Left lung (tissue), 4 donors: ENCODE measurements at regions not wholly inside any gene's neighbourhood (a gene's known extent, or its start where the extent isn't known, plus 50 kb on each side); places are given as distances from the start of the nearest gene placed in this dataset.
A peak's percentile ranks its signal among the peaks of the same experiment; 100 is the strongest.
"Not testable (repeated sequence)": the region's sequence is repeated elsewhere in the genome, so short reads cannot be mapped to it uniquely, and the experiment has no call there.

Experiments used
- ATAC-seq: fragments of 200-7000 bp; cut with Tn5 transposase; one replicate; pipeline ENCODE4 v1.9.1; 2020; ENCODE audit warnings: moderate library complexity
- DNase-seq, 4 donors: peaks; one replicate each; pipeline ENCODE4 v3.0.0-alpha.2; 2013 to 2020
- H3K27ac ChIP-seq, 2 donors: fragments of 200-600 bp; sonication (generic) in 1 of 2; one replicate each; pipeline versions ENCODE4 v1.5.0 to v1.8.0; 2020 to 2021
- H3K27me3 ChIP-seq, 2 donors: fragments of 200-600 bp; sonication (generic) in 1 of 2; one replicate each; pipeline versions ENCODE4 v1.5.0 to v1.8.0; 2020 to 2021
- H3K36me3 ChIP-seq, 2 donors: fragments of 200-600 bp; sonication (generic) in 1 of 2; one replicate each; pipeline versions ENCODE4 v1.5.0 to v1.8.0; 2020 to 2021
- H3K4me1 ChIP-seq, 2 donors: fragments of 200-600 bp; one replicate each; pipeline ENCODE4 v1.8.0; 2021
- H3K4me3 ChIP-seq, 2 donors: fragments of 200-600 bp; sonication (generic) in 1 of 2; one replicate each; pipeline versions ENCODE4 v1.5.0 to v1.8.0; 2020 to 2021; ENCODE audit warnings: mild to moderate bottlenecking in 1 of 2
- H3K9me3 ChIP-seq, 2 donors: fragments of 200-600 bp; sonication (generic) in 1 of 2; one replicate each; pipeline versions ENCODE4 v1.5.0 to v1.8.0; 2020 to 2021
- intact Hi-C, 2 donors: fragments of 100-400 bp; cut with DNase I; formaldehyde crosslinking; loops; one replicate each; pipeline versions ENCODE4 v1.11.2 to v1.14.2; 2022
- TF ChIP-seq, protein P1 (sequence below), 2 donors: fragments of 200-600 bp; sonication (generic) in 1 of 2; IDR thresholded peaks; one replicate each; pipeline versions ENCODE4 v1.5.0 to v1.8.0; 2021; ENCODE audit warnings: antibody characterized with exemption in 2 of 2
- donor health status: DM: no; HTN: yes; CAD: no.
- donor health status: DM: no; HTN: no; CAD: no.

DNA sequence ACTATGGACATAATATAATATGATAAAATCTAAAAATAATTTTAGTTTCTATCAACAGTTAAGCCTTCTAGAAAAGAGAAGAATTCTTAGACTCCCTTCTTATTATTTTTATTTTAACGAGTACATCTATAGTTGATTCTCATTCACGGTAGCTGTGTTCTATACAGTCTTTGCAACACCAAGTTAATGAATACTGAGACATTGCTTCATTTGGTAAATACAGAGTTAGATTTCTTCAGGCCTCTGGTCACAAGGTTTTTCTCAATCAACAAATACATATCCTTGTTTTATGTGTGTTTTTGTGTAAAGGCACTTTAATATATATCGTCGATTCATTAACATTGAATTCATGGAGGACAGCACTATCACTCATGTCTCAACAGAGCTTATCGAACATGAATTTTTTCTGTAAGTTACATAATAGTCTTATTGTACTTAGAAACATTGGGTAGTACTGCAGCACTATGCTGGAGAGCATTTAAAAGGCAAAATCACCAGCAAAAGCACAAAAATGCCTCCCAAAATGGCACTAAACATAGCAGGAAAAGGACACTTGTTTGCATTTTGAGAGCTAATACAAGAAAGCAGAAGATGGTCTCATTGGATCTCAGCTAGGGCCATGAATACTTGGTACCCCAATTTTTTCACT, 239.0 kb downstream of the FGF10 start:
- ATAC-seq, result no peak

DNA sequence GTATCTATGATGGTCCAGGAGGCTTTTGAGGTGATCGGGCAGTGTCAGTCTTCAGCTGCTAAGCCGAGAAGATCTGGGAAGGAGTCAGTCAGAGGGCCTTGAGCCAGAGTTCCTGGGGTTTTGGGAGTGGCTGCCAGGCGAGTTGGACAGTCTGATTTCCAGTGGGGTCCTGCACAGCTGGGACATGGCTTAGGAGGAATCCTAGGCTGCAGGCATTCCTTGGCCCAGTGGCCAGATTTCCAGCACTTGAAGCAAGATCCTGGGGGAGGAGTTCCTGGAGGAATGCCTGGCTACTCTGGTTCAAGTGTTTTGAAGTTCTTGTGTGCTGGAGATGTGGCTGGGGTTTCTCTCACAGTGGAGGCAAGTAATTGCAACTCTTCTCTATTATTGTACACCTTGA, 271.3 kb downstream of the FGF10 start:
- H3K27me3 ChIP-seq, H3K4me3 ChIP-seq, H3K27ac ChIP-seq, H3K36me3 ChIP-seq, H3K4me1 ChIP-seq, ATAC-seq, intact Hi-C loops: not testable (repeated sequence)
- H3K9me3 ChIP-seq, result peaks cover 0 to 11% of the 10 kb centered on the region in 2 donors
- peak in 1 of 4 donors; percentile 40 for DNase-seq

More for the DNA sequence above, 239.0 kb downstream of the FGF10 start:
- DNase-seq, result no peak
- TF ChIP-seq, protein P1, sequence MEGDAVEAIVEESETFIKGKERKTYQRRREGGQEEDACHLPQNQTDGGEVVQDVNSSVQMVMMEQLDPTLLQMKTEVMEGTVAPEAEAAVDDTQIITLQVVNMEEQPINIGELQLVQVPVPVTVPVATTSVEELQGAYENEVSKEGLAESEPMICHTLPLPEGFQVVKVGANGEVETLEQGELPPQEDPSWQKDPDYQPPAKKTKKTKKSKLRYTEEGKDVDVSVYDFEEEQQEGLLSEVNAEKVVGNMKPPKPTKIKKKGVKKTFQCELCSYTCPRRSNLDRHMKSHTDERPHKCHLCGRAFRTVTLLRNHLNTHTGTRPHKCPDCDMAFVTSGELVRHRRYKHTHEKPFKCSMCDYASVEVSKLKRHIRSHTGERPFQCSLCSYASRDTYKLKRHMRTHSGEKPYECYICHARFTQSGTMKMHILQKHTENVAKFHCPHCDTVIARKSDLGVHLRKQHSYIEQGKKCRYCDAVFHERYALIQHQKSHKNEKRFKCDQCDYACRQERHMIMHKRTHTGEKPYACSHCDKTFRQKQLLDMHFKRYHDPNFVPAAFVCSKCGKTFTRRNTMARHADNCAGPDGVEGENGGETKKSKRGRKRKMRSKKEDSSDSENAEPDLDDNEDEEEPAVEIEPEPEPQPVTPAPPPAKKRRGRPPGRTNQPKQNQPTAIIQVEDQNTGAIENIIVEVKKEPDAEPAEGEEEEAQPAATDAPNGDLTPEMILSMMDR (IDR thresholded peaks at IDR 0.05), result no peak
- peaks cover 0 to 16% of the 10 kb centered on the region in 2 donors for H3K9me3 ChIP-seq
- no peak overlapping the region for H3K4me3 ChIP-seq
- H3K4me1 ChIP-seq, result no peaks in the 10 kb centered on the region
- no peak overlapping the region for H3K27ac ChIP-seq
- no peaks in the 10 kb centered on the region for H3K36me3 ChIP-seq
- intact Hi-C loops, result no loop called here
- no peaks in the 10 kb centered on the region for H3K27me3 ChIP-seq

DNA sequence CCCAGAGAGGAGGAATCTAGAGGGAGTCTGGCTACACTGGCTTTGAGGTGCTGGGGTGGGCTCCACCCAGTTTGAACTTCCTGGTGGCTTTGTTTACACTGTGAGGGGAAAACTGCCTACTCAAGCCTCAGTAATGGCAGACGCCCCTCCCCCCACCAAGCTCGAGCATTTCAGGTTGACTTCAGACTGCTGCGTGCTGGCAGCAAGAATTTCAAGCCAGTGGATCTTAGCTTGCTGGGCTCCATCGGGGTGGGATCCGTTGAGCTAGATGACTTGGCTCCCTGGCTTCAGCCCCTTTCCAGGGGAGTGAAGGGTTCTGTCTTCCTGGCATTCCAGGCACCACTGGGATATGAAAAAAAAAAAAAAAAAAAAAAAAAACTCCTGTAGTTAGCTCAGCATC, 281.0 kb downstream of the FGF10 start:
- intact Hi-C loops, H3K27ac ChIP-seq, H3K36me3 ChIP-seq, H3K27me3 ChIP-seq, H3K4me3 ChIP-seq, ATAC-seq, H3K4me1 ChIP-seq, DNase-seq: not testable (repeated sequence)
- H3K9me3 ChIP-seq, result peaks cover 0 to 49% of the 10 kb centered on the region in 2 donors

DNA sequence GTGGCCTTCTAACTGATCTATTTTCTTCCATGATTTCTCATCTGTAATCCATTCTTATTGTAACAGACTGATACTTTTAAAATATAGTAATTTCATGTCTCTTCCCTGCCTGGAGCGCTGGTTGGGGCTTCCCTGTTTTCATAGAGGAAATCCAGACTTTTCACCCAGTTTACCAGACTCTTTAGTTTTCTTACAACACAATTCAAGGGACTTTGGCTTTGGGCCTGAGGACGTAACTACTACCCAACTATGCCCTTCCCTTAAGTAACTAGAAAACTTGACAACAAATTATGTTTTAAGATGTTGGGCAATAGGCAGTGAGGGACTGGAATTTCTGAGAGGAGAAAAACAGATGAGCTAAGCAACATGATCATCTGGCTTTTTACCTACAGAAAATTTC, 289.6 kb downstream of the FGF10 start:
- no peaks in the 10 kb centered on the region for H3K27me3 ChIP-seq
- H3K4me1 ChIP-seq, result no peaks in the 10 kb centered on the region
- no peaks in the 10 kb centered on the region for H3K36me3 ChIP-seq
- DNase-seq, result no peak
- intact Hi-C loops, result no loop called here
- H3K4me3 ChIP-seq, result no peak overlapping the region
- no peak for ATAC-seq
- peaks cover 0 to 7% of the 10 kb centered on the region in 2 donors for H3K9me3 ChIP-seq
- no peak overlapping the region for H3K27ac ChIP-seq
- TF ChIP-seq, protein P1 (IDR thresholded peaks at IDR 0.05), result no peak

DNA sequence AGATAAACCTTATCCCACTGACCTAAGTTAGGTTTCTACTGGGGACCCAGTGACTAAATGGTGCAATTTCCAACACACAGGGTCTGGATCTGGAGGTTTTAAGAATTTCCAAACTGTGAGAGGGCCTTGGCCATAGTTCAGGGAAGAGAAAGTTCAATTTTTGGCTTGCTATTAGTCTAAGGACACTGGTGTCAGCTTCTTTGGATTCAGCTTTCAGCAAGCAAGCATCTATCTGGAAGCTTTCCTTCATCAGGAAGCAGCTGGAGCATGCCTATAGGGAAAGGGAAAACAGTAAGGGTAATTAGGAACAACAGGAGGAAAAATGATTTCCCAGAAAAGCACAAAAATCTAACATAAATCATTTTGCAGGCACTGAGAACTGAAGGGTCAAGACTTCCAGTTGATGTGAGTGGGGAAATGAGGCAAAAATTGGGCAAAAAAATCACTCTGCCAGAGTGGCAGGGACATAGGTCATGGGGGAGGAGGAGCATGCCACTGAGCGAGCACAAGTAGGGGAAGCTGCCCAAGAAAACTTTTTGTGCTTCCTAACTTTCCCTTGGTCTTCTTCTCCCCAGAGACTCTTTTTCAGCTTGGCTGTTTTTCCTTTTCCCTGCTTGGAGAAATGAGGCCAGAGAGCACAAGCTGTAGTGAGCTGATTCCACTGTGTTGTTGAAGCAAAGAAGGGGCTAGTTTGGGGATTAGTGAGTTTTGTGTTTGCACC, 299.6 kb downstream of the FGF10 start:
- H3K27ac ChIP-seq, result no peak overlapping the region
- intact Hi-C loops, result no loop called here
- H3K4me1 ChIP-seq, result no peaks in the 10 kb centered on the region
- TF ChIP-seq, protein P1 (IDR thresholded peaks at IDR 0.05), result no peak
- DNase-seq, result peak in 1 of 4 donors; percentile 11
- no peaks in the 10 kb centered on the region for H3K9me3 ChIP-seq
- no peak overlapping the region for H3K4me3 ChIP-seq
- no peak for ATAC-seq
- no peaks in the 10 kb centered on the region for H3K27me3 ChIP-seq
- H3K36me3 ChIP-seq, result no peaks in the 10 kb centered on the region

DNA sequence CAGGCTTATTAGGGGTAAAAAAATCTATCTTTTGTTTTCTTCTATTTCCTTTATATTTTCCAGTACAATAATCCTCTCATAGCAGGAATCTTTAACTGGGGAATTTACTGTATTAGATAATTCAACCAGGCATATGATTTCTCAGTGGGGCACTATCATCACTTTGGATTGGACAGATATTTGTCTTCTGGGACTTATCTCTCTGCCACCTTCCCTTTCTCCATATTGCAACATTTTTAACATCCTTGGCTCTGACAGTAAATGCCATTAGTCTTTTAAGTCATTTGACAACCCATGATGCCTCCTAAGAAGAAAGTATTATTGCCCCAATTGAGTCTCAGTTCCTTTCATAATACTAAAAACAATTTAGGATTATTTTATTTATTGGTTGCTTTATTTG, 304.1 kb downstream of the FGF10 start:
- TF ChIP-seq, protein P1 (IDR thresholded peaks at IDR 0.05), result no peak
- ATAC-seq, result no peak
- H3K27ac ChIP-seq, result no peak overlapping the region
- no peak for DNase-seq
- peaks cover 0 to 4% of the 10 kb centered on the region in 2 donors for H3K9me3 ChIP-seq
- no peaks in the 10 kb centered on the region for H3K27me3 ChIP-seq
- intact Hi-C loops, result no loop called here
- no peaks in the 10 kb centered on the region for H3K36me3 ChIP-seq
- H3K4me1 ChIP-seq, result no peaks in the 10 kb centered on the region
- H3K4me3 ChIP-seq, result no peak overlapping the region

DNA sequence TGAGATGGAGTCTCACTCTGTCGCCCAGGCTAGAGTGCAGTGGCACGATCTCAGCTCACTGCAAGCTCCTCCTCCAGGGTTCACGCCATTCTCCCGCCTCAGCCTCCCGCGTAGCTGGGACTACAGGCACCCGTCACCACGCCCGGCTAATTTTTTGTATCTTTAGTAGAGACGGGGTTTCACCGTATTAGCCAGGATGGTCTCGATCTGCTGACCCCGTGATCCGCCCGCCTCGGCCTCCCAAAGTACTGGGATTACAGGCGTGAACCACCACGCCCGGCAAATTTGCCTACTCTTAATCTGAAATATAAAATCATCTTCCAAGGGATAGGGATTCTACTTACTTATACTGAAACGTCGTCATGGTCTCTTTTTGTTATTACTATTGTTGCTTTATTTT, 314.7 kb downstream of the FGF10 start:
- intact Hi-C loops, H3K9me3 ChIP-seq, H3K36me3 ChIP-seq, H3K27ac ChIP-seq, ATAC-seq, H3K4me3 ChIP-seq, H3K27me3 ChIP-seq, H3K4me1 ChIP-seq: not testable (repeated sequence)
- peak in 1 of 4 donors; percentile 35 for DNase-seq
